Skeletal muscle cell (primary cell): ENCODE measurements at regions not wholly inside any gene's neighbourhood (a gene's known extent, or its start where the extent isn't known, plus 50 kb on each side); places are given as distances from the start of the nearest gene placed in this dataset.

ENCODE experiments used
- DNase-seq: peaks from one replicate; pipeline ENCODE4 v3.0.0-alpha.2; 2010; ENCODE audit warnings: low read depth
- H3K4me3 ChIP-seq: 2 replicates; pipeline ENCODE4 v1.5.1; 2011; ENCODE audit warnings: low read depth, mild to moderate bottlenecking, control low read depth, low read length, moderate library complexity

DNA sequence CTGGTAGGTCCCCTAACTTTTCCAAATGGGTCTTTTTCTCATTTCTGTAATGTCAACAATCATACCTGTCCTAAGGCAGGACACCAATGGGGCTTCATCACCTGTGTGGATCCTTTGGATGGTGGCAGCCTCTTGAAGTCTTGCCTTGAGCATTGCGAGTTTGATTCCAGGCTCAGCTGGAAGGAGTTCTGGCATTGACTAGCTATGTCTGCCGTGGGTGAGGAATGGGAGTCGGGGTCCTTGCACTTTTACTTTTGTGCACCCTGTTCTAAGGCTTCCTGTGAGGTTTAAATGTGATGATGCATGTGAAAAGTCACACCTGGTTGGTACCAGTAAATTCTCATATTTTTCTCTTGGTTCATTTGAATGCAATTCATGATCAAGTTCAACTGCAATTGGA is 55.9 kb upstream of the CTBP2 start:
- no peak for DNase-seq
- H3K4me3 ChIP-seq: no peak overlapping the region

DNA sequence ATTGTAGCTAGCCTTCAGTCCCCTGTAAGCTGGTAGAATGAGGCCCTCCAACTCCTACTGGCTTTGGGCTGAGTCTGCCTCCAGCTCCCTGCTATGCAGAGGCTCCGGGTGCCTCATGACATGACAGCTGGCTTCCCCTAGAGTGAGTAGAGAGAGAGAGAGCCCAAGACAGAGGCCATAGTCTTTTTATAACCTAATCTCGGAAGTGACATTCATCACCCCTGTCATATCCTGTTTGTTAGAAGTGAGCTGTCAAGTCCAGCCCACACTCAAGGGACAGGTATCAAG is 53.9 kb upstream of the CTBP2 start:
- DNase-seq: no peak
- H3K4me3 ChIP-seq: no peak overlapping the region

DNA sequence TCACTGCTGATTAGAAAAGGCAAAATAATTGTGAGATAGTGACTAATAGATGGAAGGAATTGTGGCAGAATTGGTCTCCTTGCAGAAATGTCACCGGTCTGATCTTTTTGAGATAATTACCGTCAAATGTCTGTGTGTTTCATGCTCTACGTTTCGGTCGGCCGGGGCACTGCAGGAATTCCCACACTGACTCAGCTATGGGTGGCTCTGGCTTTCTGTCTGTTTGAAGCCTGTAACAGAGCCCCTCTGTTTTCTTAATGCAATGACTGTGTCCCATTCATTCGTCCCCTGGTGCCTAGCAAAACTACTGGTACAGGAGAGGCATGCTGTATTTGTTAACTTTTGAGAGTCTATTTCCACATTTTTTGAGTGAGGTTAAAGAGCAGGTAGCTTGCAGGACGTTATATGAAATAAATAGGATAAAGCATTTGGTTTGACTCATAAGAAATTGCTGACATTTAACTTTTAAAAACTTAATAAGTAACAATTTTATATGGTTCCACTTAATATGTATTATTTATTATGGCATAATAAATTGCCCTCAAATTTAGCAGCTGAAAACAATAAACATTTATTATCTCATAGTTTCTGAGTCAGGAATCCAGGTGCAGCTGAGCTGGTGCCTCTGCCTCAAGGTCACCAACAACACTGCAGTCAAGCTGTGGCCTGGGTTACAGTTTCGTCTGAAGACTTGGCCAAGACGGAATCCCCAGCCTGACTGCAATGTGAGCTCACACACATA is 53.3 kb upstream of the CTBP2 start:
- no peak for DNase-seq
- no peak overlapping the region for H3K4me3 ChIP-seq

DNA sequence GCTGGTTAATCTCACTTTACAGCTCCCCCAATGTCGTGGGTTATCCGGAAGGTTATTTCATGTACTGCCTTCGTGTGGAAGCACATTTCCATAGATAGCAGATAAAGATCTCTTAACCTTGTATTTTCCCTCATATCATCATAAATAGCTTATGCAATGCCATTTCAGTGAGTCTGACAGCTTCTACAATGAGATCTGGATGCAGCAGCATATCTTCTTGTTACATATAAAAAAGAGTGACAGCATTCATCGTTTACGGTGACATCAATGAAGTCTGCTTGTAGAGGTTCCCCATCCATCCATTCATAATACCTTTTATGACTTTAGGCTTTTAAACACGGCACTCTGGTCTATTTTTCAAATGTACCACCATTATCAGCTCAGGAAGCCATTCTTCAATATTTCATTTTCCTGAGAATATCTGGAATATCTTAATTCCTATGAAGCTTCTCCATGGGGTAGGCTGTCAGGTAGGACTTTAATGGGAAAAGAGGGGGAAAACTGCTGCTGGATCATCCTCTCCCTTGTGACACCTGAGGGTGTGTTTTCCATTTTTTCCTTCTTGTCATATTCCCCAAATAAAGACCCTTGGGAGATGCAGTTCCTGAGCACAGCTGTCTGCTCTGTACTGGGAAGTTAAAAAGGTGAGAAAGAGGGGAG is 51.9 kb upstream of the CTBP2 start:
- DNase-seq: no peak
- no peak overlapping the region for H3K4me3 ChIP-seq
